Keratinocyte (primary cell): ENCODE measurements at regions not wholly inside any gene's neighbourhood (a gene's known extent, or its start where the extent isn't known, plus 50 kb on each side); places are given as distances from the start of the nearest gene placed in this dataset.

Source experiments
- CTCF ChIP-seq, 3 experiments: IDR thresholded peaks in 1 of 3; conservative IDR thresholded peaks in 1 of 3; optimal IDR thresholded peaks in 1 of 3; 2 replicates in 2 of 3; 3 replicates in 1 of 3; pipeline versions ENCODE3 to v1.5.1; 2011; ENCODE audit warnings: low read length in 3 of 3, mild to moderate bottlenecking in 3 of 3, moderate library complexity in 2 of 3, control low read depth in 1 of 3, inconsistent platforms in 1 of 3; ENCODE audit not compliant: insufficient read depth in 2 of 3; ENCODE audit errors: extremely low read depth in 1 of 3
- EZH2 ChIP-seq: IDR thresholded peaks from one replicate; pipeline ENCODE4 v1.6.1; 2012; ENCODE audit warnings: inconsistent platforms, mild to moderate bottlenecking, low read length, moderate library complexity

GRCh38 chr7:128172963-128173362 lies 68.1 kb upstream of the LEP start:
- TF ChIP-seq CTCF (optimal IDR thresholded peaks at IDR 0.05 in 1 of 3, IDR thresholded peaks at IDR 0.05 in 1 of 3, conservative IDR thresholded peaks at IDR 0.05 in 1 of 3; ENCODE audit: extremely low read depth in 1 of 3, insufficient read depth in 2 of 3, low read length in 3 of 3) (no peak), EZH2 (no peak)
